ENCODE measurements at regions not wholly inside any gene's neighbourhood (a gene's known extent, or its start where the extent isn't known, plus 50 kb on each side); places are given as distances from the start of the nearest gene placed in this dataset.

DNA sequence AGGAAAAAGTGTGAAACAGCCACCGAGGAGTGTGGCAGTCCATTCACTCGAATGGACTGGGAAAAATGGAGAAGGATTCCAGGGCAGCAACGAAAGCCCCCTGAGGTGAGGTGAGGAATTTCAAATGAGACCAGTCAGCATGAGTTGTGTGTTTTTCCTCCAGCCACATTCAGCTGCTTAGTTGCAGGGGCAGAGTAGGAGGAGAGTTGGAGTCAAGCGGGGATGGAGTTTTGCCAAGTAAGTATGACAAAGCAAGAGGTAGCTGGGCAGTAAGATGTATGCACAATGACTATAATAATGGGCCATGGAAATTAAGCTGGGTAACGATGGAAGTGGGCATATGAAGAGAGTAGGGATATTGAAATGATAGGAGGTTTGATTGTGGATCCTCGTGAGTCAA is 64.4 kb downstream of the CCDC54 start:
- TF ChIP-seq POLR2AphosphoS5 (IDR thresholded peaks at IDR 0.05; ENCODE audit: low read depth, low read length) (no peak), CREB1 (IDR thresholded peaks at IDR 0.05) (no peak), POLR2A (IDR thresholded peaks at IDR 0.05; ENCODE audit: control extremely low read depth in 1 of 2, low read depth in 2 of 2, low read length in 2 of 2) (no peak), RXRA (IDR thresholded peaks at IDR 0.05; ENCODE audit: insufficient read depth, low read depth, low read length) (no peak)

All from H1 (cell line).